22Rv1 (cell line): ENCODE measurements at regions not wholly inside any gene's neighbourhood (a gene's known extent, or its start where the extent isn't known, plus 50 kb on each side); places are given as distances from the start of the nearest gene placed in this dataset.

Experiments used
- ZFX ChIP-seq: fragments of 450-650 bp; IDR thresholded peaks from 2 replicates; pipeline ENCODE4 v1.6.1; 2017; ENCODE audit warnings: antibody characterized with exemption, borderline replicate concordance
- TF ChIP-seq, protein P1 (sequence below): fragments of 450-650 bp; IDR thresholded peaks from 2 replicates; pipeline ENCODE4 v1.5.1; 2017; ENCODE audit warnings: mild to moderate bottlenecking

DNA sequence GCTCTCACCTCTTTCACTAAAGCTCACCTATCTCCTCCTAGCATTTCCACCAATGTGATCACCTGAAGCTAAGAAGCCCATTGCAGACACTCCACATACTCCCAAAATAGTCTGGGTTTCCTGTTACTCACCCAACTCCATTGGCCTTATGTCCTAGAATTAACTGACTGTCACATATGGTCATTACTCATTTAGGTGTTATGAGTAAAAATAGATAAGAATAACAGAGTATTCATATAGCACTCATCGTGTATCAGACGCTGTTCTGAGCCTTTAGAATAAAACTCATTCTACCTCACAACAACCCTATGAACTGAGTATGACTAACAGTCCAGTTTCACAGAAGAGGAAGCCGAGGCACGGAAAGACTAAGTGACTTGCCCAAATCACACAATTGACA is 174.2 kb upstream of the NPVF start:
- TF ChIP-seq, protein P1, sequence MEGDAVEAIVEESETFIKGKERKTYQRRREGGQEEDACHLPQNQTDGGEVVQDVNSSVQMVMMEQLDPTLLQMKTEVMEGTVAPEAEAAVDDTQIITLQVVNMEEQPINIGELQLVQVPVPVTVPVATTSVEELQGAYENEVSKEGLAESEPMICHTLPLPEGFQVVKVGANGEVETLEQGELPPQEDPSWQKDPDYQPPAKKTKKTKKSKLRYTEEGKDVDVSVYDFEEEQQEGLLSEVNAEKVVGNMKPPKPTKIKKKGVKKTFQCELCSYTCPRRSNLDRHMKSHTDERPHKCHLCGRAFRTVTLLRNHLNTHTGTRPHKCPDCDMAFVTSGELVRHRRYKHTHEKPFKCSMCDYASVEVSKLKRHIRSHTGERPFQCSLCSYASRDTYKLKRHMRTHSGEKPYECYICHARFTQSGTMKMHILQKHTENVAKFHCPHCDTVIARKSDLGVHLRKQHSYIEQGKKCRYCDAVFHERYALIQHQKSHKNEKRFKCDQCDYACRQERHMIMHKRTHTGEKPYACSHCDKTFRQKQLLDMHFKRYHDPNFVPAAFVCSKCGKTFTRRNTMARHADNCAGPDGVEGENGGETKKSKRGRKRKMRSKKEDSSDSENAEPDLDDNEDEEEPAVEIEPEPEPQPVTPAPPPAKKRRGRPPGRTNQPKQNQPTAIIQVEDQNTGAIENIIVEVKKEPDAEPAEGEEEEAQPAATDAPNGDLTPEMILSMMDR, result no peak
- TF ChIP-seq ZFX, result no peak
